AG04450 (cell line): ENCODE measurements at regions not wholly inside any gene's neighbourhood (a gene's known extent, or its start where the extent isn't known, plus 50 kb on each side); places are given as distances from the start of the nearest gene placed in this dataset.

Experiments
- CTCF ChIA-PET: fragments of 300-600, 350-600 bp; formaldehyde crosslinking; extraction: SDS; loops from one replicate; lab custom pipeline; 2022; ENCODE audit warnings: antibody characterized with exemption, inconsistent platforms; lab: Charles Lee
- POLR2A ChIA-PET: fragments of 350-600 bp; formaldehyde crosslinking; extraction: SDS; loops from one replicate; lab custom pipeline; 2021; ENCODE audit warnings: antibody characterized with exemption, inconsistent platforms; lab: Yijun Ruan, JAX
- DNase-seq: peaks from one replicate; pipeline ENCODE4 v3.0.0-alpha.2; 2011; ENCODE audit warnings: low read depth, low spot score
- H3K27ac ChIP-seq: one replicate; pipeline ENCODE4 v1.5.1; 2012; ENCODE audit warnings: low read depth, low read length, control low read depth
- H3K27me3 ChIP-seq: one replicate; pipeline ENCODE4 v1.6.0; 2012; ENCODE audit warnings: low read length; ENCODE audit not compliant: control insufficient read depth, insufficient read depth
- H3K4me3 ChIP-seq: 2 replicates; pipeline ENCODE4 v1.5.1; 2011; ENCODE audit warnings: mild to moderate bottlenecking, low read depth, low read length, control low read depth
- H3K9me3 ChIP-seq: 2 replicates; pipeline ENCODE4 v1.5.1; 2012; ENCODE audit warnings: low read length; ENCODE audit not compliant: control insufficient read depth, insufficient read depth
- TF ChIP-seq, protein P1 (sequence below): IDR thresholded peaks from 2 replicates; pipeline ENCODE4 v1.5.1; 2011; ENCODE audit warnings: low read depth, low read length, control low read depth, inconsistent platforms

DNA sequence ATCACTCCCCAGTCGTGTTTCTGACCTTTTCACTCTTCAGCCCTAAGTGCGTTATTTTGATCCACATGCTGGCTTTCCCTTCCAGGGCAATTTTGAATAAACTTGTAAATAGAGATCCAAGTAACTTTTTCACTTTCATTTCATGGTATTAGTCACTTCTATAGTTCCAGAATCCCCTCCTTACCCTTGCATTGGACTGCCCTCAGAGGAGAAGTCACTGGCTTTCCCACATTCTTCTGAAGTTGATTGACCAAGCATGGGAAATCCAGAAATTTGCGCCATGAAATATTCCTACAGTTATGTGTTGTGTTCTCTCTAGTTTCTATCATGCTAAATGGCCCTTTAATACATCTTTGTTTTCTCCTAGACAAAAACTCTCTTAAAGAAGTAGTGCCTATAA lies 177.3 kb upstream of the GORAB start:
- H3K9me3 ChIP-seq: no peaks in the 10 kb centered on the region
- no peaks in the 10 kb centered on the region for H3K27me3 ChIP-seq
- TF ChIP-seq, protein P1, sequence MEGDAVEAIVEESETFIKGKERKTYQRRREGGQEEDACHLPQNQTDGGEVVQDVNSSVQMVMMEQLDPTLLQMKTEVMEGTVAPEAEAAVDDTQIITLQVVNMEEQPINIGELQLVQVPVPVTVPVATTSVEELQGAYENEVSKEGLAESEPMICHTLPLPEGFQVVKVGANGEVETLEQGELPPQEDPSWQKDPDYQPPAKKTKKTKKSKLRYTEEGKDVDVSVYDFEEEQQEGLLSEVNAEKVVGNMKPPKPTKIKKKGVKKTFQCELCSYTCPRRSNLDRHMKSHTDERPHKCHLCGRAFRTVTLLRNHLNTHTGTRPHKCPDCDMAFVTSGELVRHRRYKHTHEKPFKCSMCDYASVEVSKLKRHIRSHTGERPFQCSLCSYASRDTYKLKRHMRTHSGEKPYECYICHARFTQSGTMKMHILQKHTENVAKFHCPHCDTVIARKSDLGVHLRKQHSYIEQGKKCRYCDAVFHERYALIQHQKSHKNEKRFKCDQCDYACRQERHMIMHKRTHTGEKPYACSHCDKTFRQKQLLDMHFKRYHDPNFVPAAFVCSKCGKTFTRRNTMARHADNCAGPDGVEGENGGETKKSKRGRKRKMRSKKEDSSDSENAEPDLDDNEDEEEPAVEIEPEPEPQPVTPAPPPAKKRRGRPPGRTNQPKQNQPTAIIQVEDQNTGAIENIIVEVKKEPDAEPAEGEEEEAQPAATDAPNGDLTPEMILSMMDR: no peak
- no peak for DNase-seq
- ChIA-PET CTCF (interaction anchor here (0.6 to 1.5 kb wide), 10 partner anchors 200 to 575 kb away, joined by 3 to 10 read pairs (median 4); no protein-coding TSS in a partner anchor), POLR2A (no interaction called here)
- no peak overlapping the region for H3K4me3 ChIP-seq
- no peak overlapping the region for H3K27ac ChIP-seq

- Histone ChIP-seq H3K9me3 (no peaks in the 10 kb centered on the region), H3K27ac (no peak overlapping the region), H3K27me3 (no peaks in the 10 kb centered on the region), H3K4me3 (no peak overlapping the region)
- TF ChIP-seq, protein P1: peak; percentile 37
- ChIA-PET POLR2A (no interaction called here), CTCF (interaction anchor here (0.6 to 1.5 kb wide), 13 partner anchors 13 to 575 kb away, joined by 3 to 10 read pairs (median 3); no protein-coding TSS in a partner anchor)
- DNase-seq: no peak
These were observed 176.6 kb upstream of the GORAB start for GRCh38 chr1:170355267-170355801.

DNA sequence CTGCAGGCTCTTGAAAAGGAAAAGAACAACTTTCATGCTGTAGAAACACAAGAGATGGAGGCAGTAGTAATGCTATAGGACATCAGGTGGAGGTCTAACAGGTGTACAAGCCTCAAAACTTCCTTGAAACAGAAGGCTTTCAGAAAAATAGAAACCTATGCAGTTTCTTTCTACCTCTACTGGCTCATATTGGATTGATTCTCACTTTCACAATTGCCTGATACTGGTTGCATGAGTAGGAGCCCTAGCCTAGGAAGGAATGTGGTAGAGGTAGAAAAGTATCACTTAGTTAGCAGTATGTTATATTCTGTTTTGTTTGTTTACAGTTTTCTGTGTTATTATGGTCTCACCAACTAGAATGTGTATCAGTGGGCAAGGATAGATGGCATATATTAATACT lies 175.4 kb upstream of the GORAB start:
- DNase-seq: no peak
- TF ChIP-seq, protein P1: no peak
- H3K27ac ChIP-seq: no peak overlapping the region
- no peaks in the 10 kb centered on the region for H3K27me3 ChIP-seq
- ChIA-PET POLR2A (no interaction called here), CTCF (no interaction called here)
- H3K9me3 ChIP-seq: no peaks in the 10 kb centered on the region
- H3K4me3 ChIP-seq: no peak overlapping the region

- no peak for DNase-seq
- POLR2A ChIA-PET: no interaction called here
- Histone ChIP-seq H3K4me3 (no peak overlapping the region), H3K9me3 (no peaks in the 10 kb centered on the region), H3K27me3 (no peaks in the 10 kb centered on the region), H3K27ac (no peak overlapping the region)
- TF ChIP-seq, protein P1: no peak
- CTCF ChIA-PET: no interaction called here
These were observed 174.2 kb upstream of the GORAB start for GRCh38 chr1:170357750-170358149.

DNA sequence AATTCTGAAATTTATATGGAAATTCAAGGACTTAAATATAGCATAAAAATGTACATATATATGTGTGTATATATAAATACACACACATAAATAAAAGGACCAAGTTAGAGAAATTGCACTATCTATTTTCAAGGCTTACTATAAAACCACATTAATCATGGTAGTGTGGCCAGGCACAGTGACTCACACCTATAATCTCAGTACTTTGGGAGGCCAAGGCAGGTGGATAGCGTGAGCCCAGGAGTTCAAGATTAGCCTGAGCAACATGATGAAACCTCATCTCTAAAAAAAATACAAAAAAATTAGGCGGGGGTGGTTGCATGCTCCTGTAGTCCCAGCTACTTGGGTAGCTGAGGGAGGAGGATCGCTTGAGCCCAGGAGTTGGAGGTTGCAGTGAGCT lies 171.4 kb upstream of the GORAB start:
- TF ChIP-seq, protein P1: no peak
- POLR2A ChIA-PET: no interaction called here
- Histone ChIP-seq H3K27me3 (no peaks in the 10 kb centered on the region), H3K9me3 (no peaks in the 10 kb centered on the region; the same call in 1 of the 2 replicates), H3K27ac (no peak overlapping the region), H3K4me3 (no peak overlapping the region)
- DNase-seq: no peak
- CTCF ChIA-PET: no interaction called here
